ENCODE measurements at regions not wholly inside any gene's neighbourhood (a gene's known extent, or its start where the extent isn't known, plus 50 kb on each side); places are given as distances from the start of the nearest gene placed in this dataset.
"Not testable (repeated sequence)": the region's sequence is repeated elsewhere in the genome, so short reads cannot be mapped to it uniquely, and the experiment has no call there.

- no peak for DNase-seq (ENCODE audit: low spot score)
Observed at GRCh38 chr5:5738797-5739489, 316.5 kb downstream of the ICE1 start.

DNA sequence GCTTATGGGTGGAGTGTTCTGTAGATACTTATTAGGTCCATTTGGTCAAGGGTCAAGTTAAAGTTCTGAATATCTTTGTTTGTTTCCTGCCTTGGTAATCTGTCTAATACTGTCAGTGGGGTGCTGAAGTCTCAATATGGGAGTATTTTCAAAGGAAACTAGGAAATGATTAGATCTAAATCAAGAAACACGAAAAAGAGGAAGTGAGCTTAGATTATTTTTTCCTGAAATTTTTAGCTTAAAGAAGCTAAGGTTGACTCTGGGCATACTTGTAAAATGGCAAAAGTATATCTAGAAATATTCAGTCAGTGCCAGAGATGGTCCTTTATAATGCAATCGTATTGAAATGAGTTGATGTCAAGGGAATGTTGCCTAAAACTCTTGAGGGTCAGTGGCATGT, 313.5 kb downstream of the ICE1 start:
- DNase-seq (ENCODE audit: low spot score): no peak

- not testable (repeated sequence) for DNase-seq (ENCODE audit: low spot score)
Observed at GRCh38 chr5:5733058-5733457, 310.6 kb downstream of the ICE1 start.

DNA sequence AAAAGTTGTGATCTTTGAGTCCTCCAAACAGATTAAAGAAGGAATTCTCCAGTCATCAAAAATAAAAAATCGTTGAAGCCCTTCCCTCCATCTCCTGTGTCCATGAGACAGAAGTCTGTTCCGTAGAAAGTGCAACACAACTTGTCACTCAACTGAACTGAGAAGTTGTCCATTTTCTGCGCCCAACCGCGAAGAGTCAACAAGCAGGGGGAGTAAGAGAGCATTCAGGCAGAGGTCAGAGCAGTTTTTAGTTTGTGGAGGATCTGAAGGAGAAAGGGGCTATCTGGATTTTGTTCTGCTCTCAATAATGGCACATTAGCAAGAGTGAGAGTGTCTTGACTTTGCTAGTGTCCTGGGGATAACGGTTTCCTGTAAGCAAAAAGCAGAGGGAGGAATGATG, 303.9 kb downstream of the ICE1 start:
- no peak for DNase-seq (ENCODE audit: low spot score)

DNA sequence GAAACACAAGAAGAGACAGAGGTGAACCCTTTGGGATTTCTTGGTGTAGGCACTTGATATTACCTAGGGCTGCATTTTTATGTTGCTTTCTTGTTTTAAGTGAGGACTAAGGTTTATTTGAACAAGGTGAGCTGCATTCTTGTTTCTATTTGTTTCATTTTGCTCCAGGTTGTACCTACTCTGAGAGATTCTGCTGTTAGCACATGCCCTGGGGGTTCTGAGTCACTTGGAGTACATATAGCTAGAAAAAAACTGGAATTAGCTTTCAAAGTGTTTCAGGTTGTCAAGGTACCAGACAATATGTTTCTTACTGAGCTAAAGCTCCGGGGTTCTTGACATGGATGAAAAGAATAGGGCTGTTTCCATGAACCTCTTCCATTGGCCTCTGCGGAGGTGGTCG, 299.4 kb downstream of the ICE1 start:
- no peak for DNase-seq (ENCODE audit: low spot score)

- no peak for DNase-seq (ENCODE audit: low spot score)
Observed at GRCh38 chr5:5719292-5719691, 296.8 kb downstream of the ICE1 start.

- DNase-seq (ENCODE audit: low spot score): peak; percentile 5
Observed at GRCh38 chr5:5716665-5717064, 294.2 kb downstream of the ICE1 start.

DNA sequence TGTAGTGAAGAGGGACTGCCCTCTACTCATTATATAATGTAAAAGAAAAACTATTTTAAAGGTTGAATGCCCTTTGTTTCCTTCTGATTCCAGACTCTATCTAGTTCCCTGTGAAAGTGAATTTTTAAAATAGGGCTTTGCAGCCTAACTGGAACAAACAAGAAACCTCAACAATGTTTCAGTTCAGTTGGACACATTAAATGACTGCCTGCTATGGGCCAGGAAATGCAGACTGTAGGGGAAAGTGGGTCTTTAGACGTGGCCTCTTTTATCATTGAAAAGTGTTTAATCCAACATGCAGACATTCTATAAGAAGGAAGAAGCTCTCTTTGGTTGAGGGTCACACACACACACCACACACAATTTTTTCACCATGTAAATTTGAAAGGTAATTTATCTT, 289.1 kb downstream of the ICE1 start:
- DNase-seq (ENCODE audit: low spot score): no peak

DNA sequence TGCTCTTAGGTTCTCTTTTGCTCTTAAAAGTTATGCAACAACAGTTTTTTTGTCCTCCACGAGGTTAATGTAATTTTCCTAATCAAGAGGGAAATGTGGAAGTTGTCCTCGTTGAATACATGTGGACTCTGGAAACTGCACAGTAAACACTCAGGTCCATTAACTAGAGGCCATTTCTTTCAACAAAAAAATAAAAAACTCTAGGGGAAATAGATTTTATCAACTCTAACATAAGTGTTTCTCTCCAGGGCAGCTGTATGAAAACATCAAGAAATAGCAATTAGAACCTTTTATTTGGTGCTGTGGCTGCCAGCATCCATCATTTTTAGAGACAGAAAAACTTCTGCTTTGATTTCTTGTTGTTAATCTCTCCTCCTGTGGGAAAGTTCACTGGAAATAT, 288.6 kb downstream of the ICE1 start:
- DNase-seq (ENCODE audit: low spot score): no peak

- no peak for DNase-seq (ENCODE audit: low spot score)
Observed at GRCh38 chr5:5710471-5710870, 288.0 kb downstream of the ICE1 start.

GRCh38 chr5:5708367-5708919, 286.0 kb downstream of the ICE1 start:
- DNase-seq (ENCODE audit: low spot score): no peak

DNA sequence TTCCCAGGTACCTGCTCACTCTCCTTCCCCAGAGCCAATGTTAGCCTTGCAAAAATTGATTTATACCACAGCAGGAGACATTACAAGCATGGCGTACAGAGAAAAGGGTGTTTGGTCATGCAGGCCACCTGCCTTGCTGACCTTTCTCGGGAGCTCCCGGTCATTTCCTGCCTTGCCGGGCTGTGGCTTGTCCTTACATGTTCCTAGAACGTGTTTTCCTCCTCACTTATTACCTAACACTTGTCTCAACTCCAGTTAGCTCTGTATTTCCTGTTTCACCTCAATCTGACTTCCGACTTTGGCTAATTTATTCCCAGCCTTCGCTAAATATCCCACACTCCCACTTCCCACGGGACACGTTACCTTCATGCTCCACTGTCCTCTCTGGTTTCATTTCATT, 282.5 kb downstream of the ICE1 start:
- DNase-seq (ENCODE audit: low spot score): peak; percentile 16

DNA sequence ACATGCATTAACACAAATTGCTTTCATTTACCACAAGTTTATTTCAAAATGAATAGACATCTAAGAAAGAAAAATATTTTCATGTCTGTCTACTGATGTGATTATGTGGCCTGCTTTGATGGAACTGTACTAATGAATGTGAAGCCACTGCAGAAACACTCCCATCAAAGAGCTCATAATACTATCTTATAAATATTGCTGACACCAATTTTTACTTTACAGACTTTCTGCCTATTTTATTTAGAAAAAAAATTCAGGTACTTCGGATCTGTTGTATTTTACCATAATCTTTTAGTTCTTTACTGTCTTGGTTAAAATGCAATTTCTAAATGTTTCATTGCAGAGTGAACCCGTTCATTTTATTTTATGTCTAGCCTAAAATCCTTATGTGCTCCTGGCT, 281.9 kb downstream of the ICE1 start:
- no peak for DNase-seq (ENCODE audit: low spot score)

DNA sequence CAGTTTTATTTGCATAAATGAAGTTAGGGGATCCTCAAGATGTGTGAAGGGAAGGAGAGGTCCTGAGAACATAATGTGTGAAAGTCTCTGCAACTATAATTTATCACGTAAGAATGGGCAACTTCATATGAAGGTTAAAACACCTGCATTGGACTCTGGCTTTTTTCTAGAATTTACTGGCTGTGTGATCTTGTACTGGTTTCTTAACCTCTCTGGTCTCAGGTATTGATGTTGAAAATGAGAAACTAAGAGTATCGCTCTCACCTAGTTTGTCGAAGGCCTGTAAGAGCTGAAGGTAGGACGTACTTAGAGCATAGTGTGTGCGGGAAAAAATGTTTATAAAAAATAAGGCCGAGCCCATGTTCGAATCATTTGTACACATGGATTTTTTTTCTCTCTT, 280.5 kb downstream of the ICE1 start:
- DNase-seq (ENCODE audit: low spot score): no peak

- DNase-seq (ENCODE audit: low spot score): no peak
Observed at GRCh38 chr5:5700549-5700948, 278.1 kb downstream of the ICE1 start.

- DNase-seq (ENCODE audit: low spot score): no peak
Observed at GRCh38 chr5:5699062-5699461, 276.6 kb downstream of the ICE1 start.

GRCh38 chr5:5695266-5695665, 272.8 kb downstream of the ICE1 start:
- no peak for DNase-seq (ENCODE audit: low spot score)

- DNase-seq (ENCODE audit: low spot score): no peak
Observed at GRCh38 chr5:5688925-5689310, 266.4 kb downstream of the ICE1 start.

- no peak for DNase-seq (ENCODE audit: low spot score)
Observed at GRCh38 chr5:5688194-5688924, 265.9 kb downstream of the ICE1 start.

DNA sequence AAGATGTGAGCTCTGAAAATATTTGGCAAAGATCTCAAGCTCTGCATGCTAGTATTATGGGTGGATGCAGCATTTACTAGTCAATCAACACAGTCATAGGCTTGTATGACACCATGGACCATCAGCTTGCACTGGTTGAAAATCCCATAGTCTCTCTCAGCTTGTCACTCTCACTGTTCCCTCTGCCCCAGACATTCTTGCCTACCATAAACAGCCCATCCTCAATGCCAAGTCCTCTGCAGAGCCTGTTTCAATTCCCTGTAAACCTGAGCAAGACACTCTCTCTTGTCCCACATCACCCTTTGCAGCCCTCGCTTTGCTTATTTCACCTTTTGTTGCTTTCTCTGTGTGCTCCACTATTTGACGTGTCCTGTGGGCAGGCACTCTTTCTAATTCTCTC, 264.6 kb downstream of the ICE1 start:
- no peak for DNase-seq (ENCODE audit: low spot score)

DNA sequence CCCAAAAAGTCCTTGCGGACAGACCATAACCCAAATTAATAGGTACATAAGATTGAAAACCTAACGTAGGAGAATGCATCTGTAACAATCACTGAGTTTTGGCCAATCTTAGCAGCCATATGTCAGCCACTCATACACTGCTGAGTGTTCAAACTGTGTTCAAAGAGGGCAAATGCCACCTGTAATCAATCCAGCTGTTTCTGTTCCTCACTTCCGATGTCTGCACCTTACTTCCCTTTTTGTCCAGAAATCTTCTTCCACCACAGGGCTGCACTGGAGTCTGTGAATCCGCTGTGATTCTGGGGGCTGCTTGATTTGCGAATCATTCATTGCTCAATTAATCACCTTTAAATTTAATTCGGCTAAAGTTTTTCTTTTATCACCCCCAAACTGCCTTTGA, 263.9 kb downstream of the ICE1 start:
- DNase-seq (ENCODE audit: low spot score): no peak

DNA sequence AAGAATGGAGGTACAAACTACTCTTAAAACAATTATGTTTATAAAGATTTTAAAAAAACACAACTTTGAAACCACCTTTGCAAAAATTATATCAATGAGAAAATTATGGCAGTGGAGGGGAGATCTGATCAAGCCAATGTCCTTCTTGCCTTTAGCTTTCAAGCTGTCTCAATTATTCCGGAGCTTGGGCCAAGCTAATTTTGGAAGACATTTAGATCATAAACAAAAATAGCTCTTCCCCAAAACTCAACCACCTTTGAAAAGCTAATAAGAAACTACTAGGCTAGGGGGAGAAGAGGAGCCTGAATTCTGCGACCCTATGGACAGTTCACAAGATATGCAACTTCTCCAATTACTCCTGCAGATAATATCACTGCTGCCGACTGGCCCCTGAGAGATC, 263.3 kb downstream of the ICE1 start:
- DNase-seq (ENCODE audit: low spot score): no peak

- no peak for DNase-seq (ENCODE audit: low spot score)
Observed at GRCh38 chr5:5683174-5683573, 260.7 kb downstream of the ICE1 start.

GRCh38 chr5:5678909-5679308, 256.4 kb downstream of the ICE1 start:
- no peak for DNase-seq (ENCODE audit: low spot score)
